Neutrophil (primary cell): ENCODE measurements at regions not wholly inside any gene's neighbourhood (a gene's known extent, or its start where the extent isn't known, plus 50 kb on each side); places are given as distances from the start of the nearest gene placed in this dataset.

Experiments used
- H3K27ac ChIP-seq: fragments of 200-600 bp; sonication (generic); 2 replicates; pipeline ENCODE4 v1.5.1; 2016; ENCODE audit warnings: mild to moderate bottlenecking, moderate library complexity
- H3K27me3 ChIP-seq: fragments of 200-600 bp; sonication (generic); 2 replicates; pipeline ENCODE4 v1.6.0; 2016; ENCODE audit warnings: mild to moderate bottlenecking
- H3K36me3 ChIP-seq: fragments of 200-600 bp; sonication (generic); 2 replicates; pipeline ENCODE4 v1.5.1; 2017
- H3K4me1 ChIP-seq, 2 experiments: fragments of 200-600 bp in 1 of 2; sonication (generic) in 1 of 2; 1 replicate in 1 of 2; 2 replicates in 1 of 2; pipeline versions ENCODE4 v1.5.1 to v1.6.1; 2013 to 2016; ENCODE audit warnings: low read depth in 1 of 2, low read length in 1 of 2, mild to moderate bottlenecking in 1 of 2, moderate library complexity in 1 of 2; ENCODE audit not compliant: control insufficient read depth in 1 of 2, insufficient read depth in 1 of 2
- H3K4me3 ChIP-seq, 2 experiments: fragments of 200-600 bp in 1 of 2; sonication (generic) in 1 of 2; 1 replicate in 1 of 2; 2 replicates in 1 of 2; pipeline ENCODE4 v1.5.1; 2013 to 2016; ENCODE audit warnings: low read depth in 1 of 2, low read length in 1 of 2, mild to moderate bottlenecking in 1 of 2, moderate library complexity in 1 of 2
- H3K9me3 ChIP-seq: fragments of 200-600 bp; sonication (generic); 2 replicates; pipeline ENCODE4 v1.5.1; 2016
- TF ChIP-seq, protein P1 (sequence below): fragments of 200-600 bp; sonication (generic); IDR thresholded peaks from 2 replicates; pipeline ENCODE4 v1.5.1; 2016; ENCODE audit warnings: antibody characterized with exemption

DNA sequence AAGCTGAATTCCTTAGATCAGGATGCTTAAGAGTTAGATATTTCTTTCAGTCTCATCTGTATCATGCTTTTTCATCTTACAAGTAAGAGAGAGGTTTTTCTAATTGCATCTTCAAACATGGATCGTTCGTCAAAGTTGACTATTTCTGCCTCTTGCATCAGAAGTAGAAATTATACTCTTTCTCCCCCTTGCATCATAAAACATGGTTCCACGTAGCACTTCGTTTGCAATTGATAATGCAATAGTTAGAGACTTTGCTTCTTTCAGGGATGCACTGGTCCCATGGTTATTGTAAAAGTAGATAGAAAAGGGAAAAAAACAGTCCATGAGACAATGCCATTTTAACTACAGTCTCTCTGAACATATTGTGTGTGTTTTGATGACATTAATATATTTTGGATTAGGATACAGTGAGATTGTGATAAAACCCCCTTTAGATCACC, 75.1 kb upstream of the PARD3B start:
- H3K4me3 ChIP-seq: no peak overlapping the region
- no peaks in the 10 kb centered on the region for H3K9me3 ChIP-seq
- TF ChIP-seq, protein P1, sequence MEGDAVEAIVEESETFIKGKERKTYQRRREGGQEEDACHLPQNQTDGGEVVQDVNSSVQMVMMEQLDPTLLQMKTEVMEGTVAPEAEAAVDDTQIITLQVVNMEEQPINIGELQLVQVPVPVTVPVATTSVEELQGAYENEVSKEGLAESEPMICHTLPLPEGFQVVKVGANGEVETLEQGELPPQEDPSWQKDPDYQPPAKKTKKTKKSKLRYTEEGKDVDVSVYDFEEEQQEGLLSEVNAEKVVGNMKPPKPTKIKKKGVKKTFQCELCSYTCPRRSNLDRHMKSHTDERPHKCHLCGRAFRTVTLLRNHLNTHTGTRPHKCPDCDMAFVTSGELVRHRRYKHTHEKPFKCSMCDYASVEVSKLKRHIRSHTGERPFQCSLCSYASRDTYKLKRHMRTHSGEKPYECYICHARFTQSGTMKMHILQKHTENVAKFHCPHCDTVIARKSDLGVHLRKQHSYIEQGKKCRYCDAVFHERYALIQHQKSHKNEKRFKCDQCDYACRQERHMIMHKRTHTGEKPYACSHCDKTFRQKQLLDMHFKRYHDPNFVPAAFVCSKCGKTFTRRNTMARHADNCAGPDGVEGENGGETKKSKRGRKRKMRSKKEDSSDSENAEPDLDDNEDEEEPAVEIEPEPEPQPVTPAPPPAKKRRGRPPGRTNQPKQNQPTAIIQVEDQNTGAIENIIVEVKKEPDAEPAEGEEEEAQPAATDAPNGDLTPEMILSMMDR: no peak
- no peak overlapping the region for H3K27ac ChIP-seq
- no peaks in the 10 kb centered on the region for H3K27me3 ChIP-seq
- H3K4me1 ChIP-seq: no peaks in the 10 kb centered on the region
- H3K36me3 ChIP-seq: no peaks in the 10 kb centered on the region

DNA sequence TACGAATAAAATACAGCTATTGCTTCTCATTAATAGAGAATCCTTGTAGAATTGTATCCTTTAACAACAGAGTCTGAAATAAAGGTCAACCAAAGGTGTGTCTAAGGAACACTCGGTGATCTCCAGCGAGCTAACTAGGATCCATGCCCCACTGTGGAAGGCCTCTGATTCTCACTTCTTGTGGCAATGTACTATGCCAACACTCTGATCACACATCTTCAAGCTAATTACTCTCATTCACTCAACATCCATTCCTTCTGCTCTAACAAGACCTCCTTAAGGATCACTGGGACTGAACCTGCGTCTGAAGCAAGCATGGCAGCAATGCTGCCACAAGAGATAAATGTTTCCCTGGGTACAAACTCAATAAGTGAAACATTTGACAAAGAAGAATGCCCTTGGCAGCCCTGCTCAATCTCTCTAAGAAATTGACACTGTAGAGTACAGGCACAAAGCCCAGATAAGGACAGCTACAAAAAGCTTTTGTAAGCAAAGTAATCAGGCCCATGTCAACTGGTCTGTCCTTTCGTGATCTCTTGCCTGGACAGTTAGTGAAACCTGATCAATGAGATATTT, 74.6 kb upstream of the PARD3B start:
- Histone ChIP-seq H3K27me3 (no peaks in the 10 kb centered on the region), H3K4me1 (no peaks in the 10 kb centered on the region), H3K36me3 (no peaks in the 10 kb centered on the region), H3K9me3 (no peaks in the 10 kb centered on the region), H3K27ac (no peak overlapping the region), H3K4me3 (no peak overlapping the region)
- TF ChIP-seq, protein P1: no peak

DNA sequence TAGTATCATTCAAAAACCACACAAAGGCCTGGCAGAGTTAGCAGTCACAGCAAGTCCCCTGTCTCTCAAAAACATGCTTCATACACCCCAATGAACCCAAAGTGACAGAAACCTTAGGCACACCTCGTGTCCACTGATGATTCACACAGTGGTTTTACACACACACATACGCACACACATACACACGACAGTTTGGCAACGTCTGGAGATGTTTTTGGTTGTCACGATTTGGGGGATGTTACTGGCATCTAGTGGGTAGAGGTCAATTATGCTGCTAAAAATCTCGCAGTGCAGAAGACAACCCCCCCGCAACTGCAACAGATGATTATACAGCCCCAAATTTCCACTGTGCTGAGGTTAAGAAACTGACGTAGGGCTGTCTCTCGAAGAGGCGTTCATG, 72.9 kb upstream of the PARD3B start:
- H3K36me3 ChIP-seq: no peaks in the 10 kb centered on the region
- no peaks in the 10 kb centered on the region for H3K27me3 ChIP-seq
- no peaks in the 10 kb centered on the region for H3K4me1 ChIP-seq
- H3K27ac ChIP-seq: no peak overlapping the region
- H3K9me3 ChIP-seq: no peaks in the 10 kb centered on the region
- TF ChIP-seq, protein P1: no peak
- no peak overlapping the region for H3K4me3 ChIP-seq

DNA sequence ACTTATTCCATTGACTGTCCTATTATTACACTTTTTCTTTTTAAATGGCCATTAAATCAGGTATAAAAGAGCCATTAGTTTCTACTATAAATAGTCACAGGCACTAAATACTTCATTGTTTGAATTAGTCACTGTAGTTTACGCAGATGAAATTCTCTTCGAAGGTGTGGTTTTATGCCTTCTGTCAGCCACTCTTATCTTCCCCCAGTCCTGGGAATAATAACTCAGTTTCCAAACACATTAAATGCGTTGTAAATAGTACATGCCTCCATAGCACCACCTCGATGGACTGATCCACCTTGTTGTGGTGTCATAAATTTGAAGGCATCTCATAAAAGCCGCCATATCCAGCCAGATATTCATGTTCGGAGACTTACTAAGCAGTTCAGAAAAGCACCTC, 72.1 kb upstream of the PARD3B start:
- no peaks in the 10 kb centered on the region for H3K9me3 ChIP-seq
- no peak overlapping the region for H3K4me3 ChIP-seq
- no peaks in the 10 kb centered on the region for H3K36me3 ChIP-seq
- no peaks in the 10 kb centered on the region for H3K27me3 ChIP-seq
- H3K27ac ChIP-seq: no peak overlapping the region
- no peaks in the 10 kb centered on the region for H3K4me1 ChIP-seq
- TF ChIP-seq, protein P1: no peak

DNA sequence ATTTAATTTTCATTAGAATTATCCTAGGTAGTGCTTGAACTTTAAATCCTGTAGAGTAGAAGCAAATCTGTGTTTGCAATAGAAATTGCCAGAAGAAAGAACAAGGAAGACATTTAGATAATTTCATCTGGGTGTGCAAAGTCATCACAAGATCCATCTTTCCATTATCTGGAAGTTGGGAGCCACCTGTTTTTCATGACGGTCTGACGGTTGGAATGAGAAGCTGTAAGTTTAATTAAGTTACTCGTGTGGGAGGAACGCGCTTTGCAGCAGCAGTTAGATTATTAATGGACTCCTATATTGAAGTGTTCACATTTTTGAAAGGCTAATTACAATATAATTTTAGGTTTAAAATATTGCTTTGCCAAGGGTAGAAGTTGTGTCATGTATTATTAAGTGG, 69.9 kb upstream of the PARD3B start:
- Histone ChIP-seq H3K4me3 (no peak overlapping the region), H3K27me3 (no peaks in the 10 kb centered on the region), H3K27ac (no peak overlapping the region), H3K4me1 (no peaks in the 10 kb centered on the region), H3K36me3 (no peaks in the 10 kb centered on the region), H3K9me3 (no peaks in the 10 kb centered on the region)
- TF ChIP-seq, protein P1: no peak
